Activated effector memory CD4-positive, alpha-beta T cell treated with anti-CD3 and anti-CD28 coated beads, Interleukin-2, amount 50 U/mL, for 16 hours (primary cell): ENCODE measurements at regions not wholly inside any gene's neighbourhood (a gene's known extent, or its start where the extent isn't known, plus 50 kb on each side); places are given as distances from the start of the nearest gene placed in this dataset.

ENCODE experiments used
- DNase-seq: peaks from one replicate; pipeline ENCODE4 v3.0.0-alpha.2; 2020

GRCh38 chr6:134519465-134519864 lies 201.6 kb upstream of the SGK1 start:
- DNase-seq = peak; percentile 67

- DNase-seq = no peak
Measured at GRCh38 chr6:134517868-134518267, 200.0 kb upstream of the SGK1 start.

- no peak for DNase-seq
Measured at GRCh38 chr6:134517145-134517658, 199.3 kb upstream of the SGK1 start.

GRCh38 chr6:134516582-134516981 lies 198.7 kb upstream of the SGK1 start:
- DNase-seq = no peak

- DNase-seq = no peak
Measured at GRCh38 chr6:134515986-134516385, 198.1 kb upstream of the SGK1 start.

- no peak for DNase-seq
Measured at GRCh38 chr6:134512981-134513391, 195.1 kb upstream of the SGK1 start.

- no peak for DNase-seq
Measured at GRCh38 chr6:134511984-134512683, 194.2 kb upstream of the SGK1 start.

GRCh38 chr6:134510920-134511319 lies 193.0 kb upstream of the SGK1 start:
- DNase-seq = no peak

- no peak for DNase-seq
Measured at GRCh38 chr6:134510142-134510541, 192.2 kb upstream of the SGK1 start.

- DNase-seq = no peak
Measured at GRCh38 chr6:134508862-134509498, 191.1 kb upstream of the SGK1 start.

GRCh38 chr6:134506162-134506561 lies 188.2 kb upstream of the SGK1 start:
- no peak for DNase-seq

GRCh38 chr6:134503585-134504281 lies 185.8 kb upstream of the SGK1 start:
- DNase-seq = no peak

- DNase-seq = no peak
Measured at GRCh38 chr6:134502614-134503549, 185.0 kb upstream of the SGK1 start.

GRCh38 chr6:134495890-134496248 lies 178.0 kb upstream of the SGK1 start:
- DNase-seq = no peak

GRCh38 chr6:134495203-134495889 lies 177.4 kb upstream of the SGK1 start:
- no peak for DNase-seq

GRCh38 chr6:134493789-134494188 lies 175.9 kb upstream of the SGK1 start:
- DNase-seq = no peak

- DNase-seq = no peak
Measured at GRCh38 chr6:134491477-134491876, 173.6 kb upstream of the SGK1 start.

- no peak for DNase-seq
Measured at GRCh38 chr6:134482593-134483270, 164.8 kb upstream of the SGK1 start.

- DNase-seq = no peak
Measured at GRCh38 chr6:134481966-134482365, 164.1 kb upstream of the SGK1 start.

- DNase-seq = no peak
Measured at GRCh38 chr6:134480593-134480992, 162.7 kb upstream of the SGK1 start.

GRCh38 chr6:134478764-134479399 lies 161.0 kb upstream of the SGK1 start:
- DNase-seq = no peak
